ENCODE measurements at regions not wholly inside any gene's neighbourhood (a gene's known extent, or its start where the extent isn't known, plus 50 kb on each side); places are given as distances from the start of the nearest gene placed in this dataset.

DNA sequence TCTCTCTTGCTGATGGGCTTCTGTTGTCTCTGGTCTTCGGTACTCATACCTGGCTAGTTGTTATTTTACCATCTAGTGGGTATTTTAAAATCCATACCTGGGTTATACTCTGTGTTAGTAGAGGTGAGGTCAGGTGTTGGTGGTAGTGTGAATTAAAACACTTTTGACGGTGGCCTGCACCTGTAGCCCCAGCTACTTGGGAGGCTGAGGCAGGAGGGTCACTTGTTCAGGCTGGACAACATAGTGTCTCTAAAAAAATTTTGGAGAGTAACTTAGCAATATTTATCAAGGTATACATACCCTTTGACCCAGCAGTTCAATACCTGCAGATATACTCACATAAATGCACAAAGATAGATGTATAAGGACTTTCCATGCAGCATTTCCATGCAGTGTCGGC lies 55.4 kb downstream of the GSX1 start:
- H3K9me3 ChIP-seq: no peaks in the 10 kb centered on the region
- DNase-seq (no peak), ATAC-seq (no peak)
- no peaks in the 10 kb centered on the region for H3K4me1 ChIP-seq
- no peak overlapping the region for H3K4me3 ChIP-seq
- H3K36me3 ChIP-seq: no peaks in the 10 kb centered on the region
- H3K27me3 ChIP-seq: peaks cover 12% of the 10 kb centered on the region
- no peak overlapping the region for H3K27ac ChIP-seq
- intact Hi-C loops (cut with DNase I): no loop called here
- TF ChIP-seq, protein P1, sequence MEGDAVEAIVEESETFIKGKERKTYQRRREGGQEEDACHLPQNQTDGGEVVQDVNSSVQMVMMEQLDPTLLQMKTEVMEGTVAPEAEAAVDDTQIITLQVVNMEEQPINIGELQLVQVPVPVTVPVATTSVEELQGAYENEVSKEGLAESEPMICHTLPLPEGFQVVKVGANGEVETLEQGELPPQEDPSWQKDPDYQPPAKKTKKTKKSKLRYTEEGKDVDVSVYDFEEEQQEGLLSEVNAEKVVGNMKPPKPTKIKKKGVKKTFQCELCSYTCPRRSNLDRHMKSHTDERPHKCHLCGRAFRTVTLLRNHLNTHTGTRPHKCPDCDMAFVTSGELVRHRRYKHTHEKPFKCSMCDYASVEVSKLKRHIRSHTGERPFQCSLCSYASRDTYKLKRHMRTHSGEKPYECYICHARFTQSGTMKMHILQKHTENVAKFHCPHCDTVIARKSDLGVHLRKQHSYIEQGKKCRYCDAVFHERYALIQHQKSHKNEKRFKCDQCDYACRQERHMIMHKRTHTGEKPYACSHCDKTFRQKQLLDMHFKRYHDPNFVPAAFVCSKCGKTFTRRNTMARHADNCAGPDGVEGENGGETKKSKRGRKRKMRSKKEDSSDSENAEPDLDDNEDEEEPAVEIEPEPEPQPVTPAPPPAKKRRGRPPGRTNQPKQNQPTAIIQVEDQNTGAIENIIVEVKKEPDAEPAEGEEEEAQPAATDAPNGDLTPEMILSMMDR (IDR thresholded peaks at IDR 0.05): no peak

DNA sequence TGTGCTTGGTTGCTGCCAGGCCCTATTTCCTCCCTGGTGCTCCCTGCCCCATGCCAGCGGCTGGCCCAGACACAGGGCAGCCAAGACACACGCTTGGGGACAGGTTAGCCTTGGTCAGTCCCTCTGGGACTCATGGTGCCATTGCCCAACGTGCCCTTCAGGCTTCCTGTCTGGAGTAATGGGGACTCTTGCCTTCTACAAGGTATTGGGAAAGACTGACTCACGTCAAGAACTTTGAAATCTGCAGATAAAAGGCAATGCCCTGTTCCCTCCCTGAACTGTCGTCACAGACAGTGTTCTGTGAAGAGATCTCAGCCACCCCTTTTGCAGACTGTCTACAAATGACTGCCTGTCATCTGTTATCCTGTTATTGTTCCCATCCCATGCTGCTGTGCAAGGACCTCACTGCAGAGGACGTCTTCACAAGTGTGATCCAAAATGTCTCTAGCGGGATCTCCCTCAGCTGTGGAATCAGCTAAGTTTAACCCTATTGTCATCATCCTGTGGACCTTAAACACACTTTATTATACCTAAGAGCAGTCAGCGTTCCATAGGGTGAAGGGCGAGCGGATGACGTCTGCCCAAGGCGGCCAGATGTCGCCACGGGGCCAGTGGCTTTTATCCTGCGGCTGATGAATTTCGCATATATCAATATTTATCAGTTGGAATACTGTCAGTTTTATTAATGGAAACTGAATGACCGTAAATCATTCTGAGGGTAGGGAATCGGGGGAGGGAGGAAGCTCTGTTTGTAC lies 59.0 kb downstream of the GSX1 start:
- no peak for DNase-seq
- TF ChIP-seq, protein P1 (IDR thresholded peaks at IDR 0.05): no peak
- H3K27ac ChIP-seq: no peak overlapping the region
- H3K27me3 ChIP-seq: peaks cover 16% of the 10 kb centered on the region
- H3K4me3 ChIP-seq: no peak overlapping the region
- intact Hi-C loops (cut with DNase I): no loop called here
- H3K36me3 ChIP-seq: no peaks in the 10 kb centered on the region
- ATAC-seq: peak; percentile 20
- H3K9me3 ChIP-seq: no peaks in the 10 kb centered on the region
- H3K4me1 ChIP-seq: no peaks in the 10 kb centered on the region

- Histone ChIP-seq H3K27me3 (peaks cover 24% of the 10 kb centered on the region), H3K4me3 (no peak overlapping the region), H3K36me3 (no peaks in the 10 kb centered on the region), H3K4me1 (no peaks in the 10 kb centered on the region), H3K27ac (no peak overlapping the region), H3K9me3 (no peaks in the 10 kb centered on the region)
- ATAC-seq: no peak
- intact Hi-C loops (cut with DNase I): no loop called here
- TF ChIP-seq, protein P1 (IDR thresholded peaks at IDR 0.05): no peak
- DNase-seq: no peak
Observed at GRCh38 chr13:27852491-27852890, 60.2 kb downstream of the GSX1 start.

DNA sequence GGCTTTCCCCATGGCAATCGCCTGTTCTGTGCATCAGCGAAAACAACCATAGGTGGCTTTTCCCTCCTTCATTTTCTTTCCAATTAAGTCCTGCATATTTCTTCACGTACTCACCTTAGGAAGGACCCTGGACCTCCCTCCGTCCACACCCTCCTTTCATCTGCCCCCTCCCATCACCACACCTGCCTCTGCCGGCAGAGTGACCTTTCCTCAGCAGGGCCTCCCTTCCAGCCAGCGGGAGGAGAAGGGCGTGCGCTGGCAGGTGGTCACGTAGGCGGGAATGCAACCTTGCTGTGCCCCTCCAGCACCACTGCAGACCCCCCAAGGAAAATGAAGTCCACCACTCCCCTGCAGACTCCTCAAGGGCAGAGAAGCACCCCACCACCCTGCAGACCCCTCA lies 61.1 kb downstream of the GSX1 start:
- H3K36me3 ChIP-seq: no peaks in the 10 kb centered on the region
- H3K4me3 ChIP-seq: no peak overlapping the region
- H3K4me1 ChIP-seq: no peaks in the 10 kb centered on the region
- H3K27ac ChIP-seq: no peak overlapping the region
- TF ChIP-seq, protein P1 (IDR thresholded peaks at IDR 0.05): no peak
- ATAC-seq (no peak), DNase-seq (no peak)
- H3K27me3 ChIP-seq: peaks cover 28% of the 10 kb centered on the region
- no peaks in the 10 kb centered on the region for H3K9me3 ChIP-seq
- intact Hi-C loops (cut with DNase I): no loop called here

DNA sequence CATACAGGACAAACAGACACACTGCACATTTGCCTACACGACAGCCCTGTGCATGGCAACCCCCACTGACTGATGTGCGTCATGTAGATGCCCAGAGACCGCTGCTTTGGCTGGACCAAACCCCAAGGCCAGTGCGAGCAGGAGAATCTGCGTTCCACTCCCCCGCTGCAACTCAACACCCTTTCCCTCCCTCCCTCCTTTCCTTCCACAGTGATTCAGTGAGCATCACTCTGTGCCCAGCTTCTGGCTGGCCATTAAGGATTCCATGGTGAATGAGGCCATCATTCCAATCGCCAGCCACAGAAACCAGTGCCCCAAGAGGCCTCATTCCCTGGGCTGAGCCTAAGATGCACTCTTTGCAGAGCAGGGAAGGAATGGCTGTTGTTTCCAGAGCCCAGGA lies 61.6 kb downstream of the GSX1 start:
- Histone ChIP-seq H3K27ac (no peak overlapping the region), H3K36me3 (no peaks in the 10 kb centered on the region), H3K27me3 (peaks cover 24% of the 10 kb centered on the region), H3K4me3 (no peak overlapping the region), H3K9me3 (no peaks in the 10 kb centered on the region), H3K4me1 (no peaks in the 10 kb centered on the region)
- TF ChIP-seq, protein P1 (IDR thresholded peaks at IDR 0.05): no peak
- DNase-seq (no peak), ATAC-seq (no peak)
- intact Hi-C loops (cut with DNase I): no loop called here

DNA sequence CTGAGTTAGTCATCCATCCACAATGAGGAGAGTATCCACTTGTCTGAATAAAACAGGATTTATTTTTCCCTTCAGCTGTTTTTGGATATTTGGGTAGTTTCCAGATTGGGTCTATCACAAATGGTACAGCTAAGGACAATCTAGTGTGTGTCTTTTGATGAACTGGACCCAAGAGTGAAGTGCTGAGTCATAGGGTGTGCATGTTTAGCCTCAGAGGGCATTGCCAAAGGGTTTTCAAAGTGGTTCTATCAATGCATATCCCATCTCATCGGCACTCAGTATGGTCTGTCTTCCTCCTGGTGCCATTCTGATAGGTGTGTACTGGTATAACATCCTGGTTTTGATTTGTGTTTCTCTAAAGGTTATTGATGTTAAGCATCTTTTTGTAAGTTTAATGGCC lies 62.3 kb downstream of the GSX1 start:
- H3K4me1 ChIP-seq: no peaks in the 10 kb centered on the region
- intact Hi-C loops (cut with DNase I): no loop called here
- ATAC-seq (no peak), DNase-seq (no peak)
- no peaks in the 10 kb centered on the region for H3K9me3 ChIP-seq
- peaks cover 29% of the 10 kb centered on the region for H3K27me3 ChIP-seq
- H3K4me3 ChIP-seq: no peak overlapping the region
- TF ChIP-seq, protein P1 (IDR thresholded peaks at IDR 0.05): no peak
- no peaks in the 10 kb centered on the region for H3K36me3 ChIP-seq
- H3K27ac ChIP-seq: no peak overlapping the region
